ENCODE measurements at regions not wholly inside any gene's neighbourhood (a gene's known extent, or its start where the extent isn't known, plus 50 kb on each side); places are given as distances from the start of the nearest gene placed in this dataset.

GRCh38 chr6:19303383-19303782 lies 533.8 kb upstream of the ID4 start:
- Histone ChIP-seq H4K91ac (ENCODE audit: insufficient read depth, low read depth, low read length) (no peak overlapping the region), H4K8ac (ENCODE audit: low read depth in 2 of 2, low read length in 2 of 2) (no peak overlapping the region), H3K56ac (ENCODE audit: extremely low read depth, insufficient read depth, low read length) (no peak overlapping the region), H3K23ac (ENCODE audit: low read depth, low read length) (no peak overlapping the region), H3K27me3 (ENCODE audit: control insufficient read depth, insufficient read depth, low read length) (no peaks in the 10 kb centered on the region), H2BK20ac (ENCODE audit: low read depth, low read length) (no peak overlapping the region), H2BK15ac (ENCODE audit: low read depth, low read length) (no peak overlapping the region), H2BK5ac (ENCODE audit: low read depth, low read length, poor library complexity, severe bottlenecking) (no peak overlapping the region), H2AK5ac (ENCODE audit: low read depth, low read length) (no peak overlapping the region), H4K5ac (ENCODE audit: low read depth, low read length) (no peak overlapping the region), H3K79me1 (ENCODE audit: low read depth in 1 of 2, low read length in 2 of 2) (no peaks in the 10 kb centered on the region), H3K9me1 (ENCODE audit: insufficient read depth, low read length) (no peaks in the 10 kb centered on the region), H3K4ac (ENCODE audit: low read depth, low read length) (no peak overlapping the region), H3K18ac (ENCODE audit: low read depth, low read length) (no peak overlapping the region), H3K9ac (ENCODE audit: low read depth, low read length) (no peak overlapping the region), H4K20me1 (ENCODE audit: insufficient read depth, low read length) (no peaks in the 10 kb centered on the region), H3K4me1 (ENCODE audit: control insufficient read depth, insufficient read depth, low read length) (no peaks in the 10 kb centered on the region), H3K36me3 (ENCODE audit: control insufficient read depth, insufficient read depth, low read length) (no peaks in the 10 kb centered on the region), H3K4me3 (ENCODE audit: insufficient read depth, low read depth, low read length) (no peak overlapping the region), H3K9me3 (ENCODE audit: control insufficient read depth, insufficient read depth, low read length) (peaks cover 15% of the 10 kb centered on the region), H3K27ac (ENCODE audit: insufficient read depth, low read length) (no peak overlapping the region), H2AFZ (replicated peaks; ENCODE audit: low read length, poor library complexity) (no peak overlapping the region), H2AK9ac (replicated peaks; ENCODE audit: low read depth, low read length, poor library complexity) (no peak overlapping the region), H3K4me2 (ENCODE audit: low read depth, low read length) (no peak overlapping the region), H2BK120ac (ENCODE audit: low read depth, low read length) (no peak overlapping the region), H3K14ac (replicated peaks; ENCODE audit: low read depth, low read length) (no peak overlapping the region)
- TF ChIP-seq RFX5 (IDR thresholded peaks at IDR 0.05; ENCODE audit: low read depth, low read length) (no peak), MAZ (IDR thresholded peaks at IDR 0.05; ENCODE audit: borderline replicate concordance, low read depth, low read length) (no peak)
- BruUV-seq (replicated peaks): no TSS peak
- CTCF ChIA-PET: no interaction called here
- WGBS, 2 experiments (ENCODE audit: extremely low coverage in 2 of 2, insufficient read length in 1 of 2): 20% methylated on average over 1 of the region's 5 CpGs; no CpG with 5 or more reads in 1 of the 2 experiments
- no peak for ATAC-seq (ENCODE audit: low read depth)
- in situ Hi-C loops (cut with MboI; ENCODE audit: low sequenced_read_pairs): no loop called here
- DNase-seq: no peak
- intact Hi-C loops (cut with micrococcal nuclease): no loop called here
- POLR2A ChIA-PET (ENCODE audit: unreplicated experiment): no interaction called here
- dilution Hi-C loops (cut with HindIII; ENCODE audit: low sequenced_read_pairs, unreplicated experiment): no loop called here

Data from IMR-90 (cell line).